Panc1 (cell line): ENCODE measurements at regions not wholly inside any gene's neighbourhood (a gene's known extent, or its start where the extent isn't known, plus 50 kb on each side); places are given as distances from the start of the nearest gene placed in this dataset.

ENCODE experiments used
- ATAC-seq: fragments of 200-7000 bp; cut with Tn5 transposase; 2 replicates; pipeline ENCODE4 v1.9.1; 2020; ENCODE audit warnings: mild to moderate bottlenecking, moderate library complexity
- BruUV-seq: library from RNA; stranded (reverse); fragments of 400-500 nt; replicated peaks from 2 replicates; lab custom pipeline; 2021; lab: Mats Ljungman, UMichigan
- CTCF ChIA-PET: fragments of 300-600 bp; sonication (Branson Sonifier 250); formaldehyde crosslinking; loops from one replicate; lab custom pipeline; 2022; ENCODE audit warnings: antibody characterized with exemption; lab: Charles Lee
- POLR2A ChIA-PET: fragments of 300-600 bp; sonication (Branson Sonifier 250); formaldehyde crosslinking; loops from one replicate; lab custom pipeline; 2022; ENCODE audit warnings: antibody characterized with exemption; lab: Charles Lee
- DNase-seq: peaks from one replicate; pipeline ENCODE4 v3.0.0-alpha.2; 2010; ENCODE audit warnings: low read depth, low spot score
- H3K27ac ChIP-seq: 2 replicates; pipeline ENCODE4 v1.5.1; 2011; ENCODE audit warnings: mild to moderate bottlenecking, low read length, inconsistent platforms
- H3K27me3 ChIP-seq: fragments of 200-500 bp; sonication (Bioruptor generic); 2 replicates; pipeline ENCODE4 v1.6.0; 2014; ENCODE audit warnings: low read length, inconsistent platforms; ENCODE audit not compliant: control insufficient read depth, insufficient read depth
- H3K36me3 ChIP-seq: fragments of 200-500 bp; sonication (Bioruptor generic); 2 replicates; pipeline ENCODE4 v1.5.1; 2014; ENCODE audit warnings: inconsistent platforms, mild to moderate bottlenecking, low read length, moderate library complexity; ENCODE audit not compliant: control insufficient read depth, insufficient read depth
- H3K4me1 ChIP-seq: 2 replicates; pipeline ENCODE4 v1.5.1; 2011; ENCODE audit warnings: inconsistent platforms, mild to moderate bottlenecking, low read length, moderate library complexity; ENCODE audit not compliant: control insufficient read depth, insufficient read depth
- H3K4me3 ChIP-seq, 2 experiments: 2 replicates each; pipeline ENCODE4 v1.5.1; 2011 to 2012; ENCODE audit warnings: low read depth in 2 of 2, low read length in 2 of 2, mild to moderate bottlenecking in 2 of 2, inconsistent platforms in 1 of 2, moderate library complexity in 1 of 2
- H3K9me3 ChIP-seq: fragments of 200-500 bp; sonication (Bioruptor generic); 2 replicates; pipeline ENCODE4 v1.5.1; 2014; ENCODE audit warnings: low read depth, mild to moderate bottlenecking, inconsistent platforms, low read length, moderate library complexity; ENCODE audit not compliant: control insufficient read depth, insufficient read depth
- CTCF ChIP-seq: fragments of 450-650 bp; IDR thresholded peaks from 2 replicates; pipeline ENCODE4 v1.5.1; 2017; ENCODE audit warnings: mild to moderate bottlenecking
- POLR2AphosphoS5 ChIP-seq: IDR thresholded peaks from 2 replicates; pipeline ENCODE4 v1.6.1; 2012; ENCODE audit warnings: mild to moderate bottlenecking, low read depth, low read length, moderate library complexity
- REST ChIP-seq, 2 experiments: IDR thresholded peaks; 2 replicates each; pipeline ENCODE4 v1.6.1; 2011 to 2012; ENCODE audit warnings: low read depth in 2 of 2, control low read depth in 1 of 2, low read length in 1 of 2, mild to moderate bottlenecking in 1 of 2, moderate library complexity in 1 of 2; ENCODE audit not compliant: insufficient read depth in 1 of 2
- SIN3A ChIP-seq: IDR thresholded peaks from 2 replicates; pipeline ENCODE4 v1.6.1; 2012; ENCODE audit warnings: low read depth, mild to moderate bottlenecking, low read length, moderate library complexity, borderline replicate concordance; ENCODE audit not compliant: insufficient read depth
- TCF7L2 ChIP-seq: IDR thresholded peaks from 2 replicates; pipeline ENCODE4 v1.6.1; 2011; ENCODE audit warnings: mild to moderate bottlenecking, low read depth, low read length, inconsistent platforms
- in situ Hi-C: cut with HindIII; loops from 2 replicates; pipeline ENCODE4 v1.10.0; 2016; ENCODE audit warnings: low sequenced_read_pairs, low pct_unique_long_range_greater_than_20kb
- intact Hi-C: fragments of 100-400 bp; cut with micrococcal nuclease; formaldehyde crosslinking; loops from one replicate; pipeline ENCODE4 v1.10.0; 2022; ENCODE audit not compliant: unreplicated experiment

GRCh38 chr19:28400953-28401671, 811.8 kb downstream of the UQCRFS1 start:
- H3K27ac ChIP-seq: no peak overlapping the region
- no peak overlapping the region for H3K4me3 ChIP-seq
- H3K9me3 ChIP-seq: no peaks in the 10 kb centered on the region
- DNase-seq: no peak
- H3K36me3 ChIP-seq: no peaks in the 10 kb centered on the region
- intact Hi-C loops (no loop called here), in situ Hi-C loops (no loop called here)
- H3K4me1 ChIP-seq: no peaks in the 10 kb centered on the region
- H3K27me3 ChIP-seq: no peaks in the 10 kb centered on the region
- ChIA-PET CTCF (no interaction called here), POLR2A (no interaction called here)
- TF ChIP-seq CTCF (no peak), REST (IDR thresholded peaks at IDR 0.05; ENCODE audit: insufficient read depth in 1 of 2, low read depth in 2 of 2, low read length in 1 of 2) (no peak), POLR2AphosphoS5 (no peak), SIN3A (no peak), TCF7L2 (no peak)
- no TSS peak for BruUV-seq
- ATAC-seq: no peak

- Histone ChIP-seq H3K36me3 (no peaks in the 10 kb centered on the region), H3K9me3 (no peaks in the 10 kb centered on the region), H3K27me3 (no peaks in the 10 kb centered on the region), H3K27ac (no peak overlapping the region), H3K4me1 (no peaks in the 10 kb centered on the region), H3K4me3 (no peak overlapping the region)
- BruUV-seq: no TSS peak
- in situ Hi-C loops: no loop called here
- TF ChIP-seq TCF7L2 (no peak), REST (IDR thresholded peaks at IDR 0.05; ENCODE audit: insufficient read depth in 1 of 2, low read depth in 2 of 2, low read length in 1 of 2) (no peak), CTCF (no peak), SIN3A (no peak), POLR2AphosphoS5 (no peak)
- CTCF ChIA-PET: no interaction called here
- DNase-seq: no peak
- intact Hi-C loops: no loop called here
- no peak for ATAC-seq
- POLR2A ChIA-PET: no interaction called here
Observed at GRCh38 chr19:28399187-28399586, 813.8 kb downstream of the UQCRFS1 start.
